IMR-90 (cell line): ENCODE measurements at regions not wholly inside any gene's neighbourhood (a gene's known extent, or its start where the extent isn't known, plus 50 kb on each side); places are given as distances from the start of the nearest gene placed in this dataset.
"Not testable (repeated sequence)": the region's sequence is repeated elsewhere in the genome, so short reads cannot be mapped to it uniquely, and the experiment has no call there.

Experiments
- ATAC-seq: fragments of 200-7000 bp; cut with Tn5 transposase; 2 replicates; pipeline ENCODE4 v1.9.1; 2020; ENCODE audit warnings: low read depth, mild to moderate bottlenecking, moderate library complexity
- BruUV-seq: library from RNA; stranded (reverse); fragments of 400-500 nt; replicated peaks from 2 replicates; lab custom pipeline; 2021; lab: Mats Ljungman, UMichigan
- CTCF ChIA-PET: fragments of 300-600 bp; formaldehyde crosslinking; extraction: SDS; loops from one replicate; lab custom pipeline; 2021; ENCODE audit warnings: antibody characterized with exemption; lab: Yijun Ruan, JAX
- POLR2A ChIA-PET: fragments of 300-600 bp; sonication (Branson Sonifier 250); formaldehyde crosslinking; loops from one replicate; lab custom pipeline; 2022; ENCODE audit warnings: antibody characterized with exemption; ENCODE audit not compliant: unreplicated experiment; lab: Charles Lee
- DNase-seq: peaks from one replicate; pipeline ENCODE4 v3.0.0; 2013
- H2AFZ ChIP-seq: replicated peaks from 2 replicates; pipeline ENCODE3; 2013; ENCODE audit warnings: low read length, mild to moderate bottlenecking; ENCODE audit not compliant: poor library complexity
- H2AK5ac ChIP-seq: 2 replicates; pipeline ENCODE4 v1.6.1; 2013; ENCODE audit warnings: low read depth, low read length, inconsistent platforms
- H2AK9ac ChIP-seq: replicated peaks from 2 replicates; pipeline ENCODE3; 2013; ENCODE audit warnings: mild to moderate bottlenecking, low read depth, low read length, moderate library complexity; ENCODE audit not compliant: poor library complexity
- H2BK120ac ChIP-seq: 2 replicates; pipeline ENCODE4 v1.6.1; 2013; ENCODE audit warnings: low read depth, low read length, inconsistent platforms
- H2BK15ac ChIP-seq: 3 replicates; pipeline ENCODE4 v1.6.1; 2013; ENCODE audit warnings: low read depth, low read length, inconsistent platforms
- H2BK20ac ChIP-seq: 2 replicates; pipeline ENCODE4 v1.6.1; 2013; ENCODE audit warnings: low read depth, mild to moderate bottlenecking, inconsistent platforms, low read length, moderate library complexity
- H2BK5ac ChIP-seq: 2 replicates; pipeline ENCODE4 v1.6.1; 2013; ENCODE audit warnings: mild to moderate bottlenecking, low read depth, low read length, inconsistent platforms; ENCODE audit not compliant: poor library complexity, severe bottlenecking
- H3K14ac ChIP-seq: replicated peaks from 2 replicates; pipeline ENCODE4 v1.6.1; 2013; ENCODE audit warnings: low read depth, low read length, inconsistent platforms
- H3K18ac ChIP-seq: 2 replicates; pipeline ENCODE4 v1.6.1; 2013; ENCODE audit warnings: low read depth, low read length, control low read depth
- H3K23ac ChIP-seq: 2 replicates; pipeline ENCODE4 v1.6.1; 2013; ENCODE audit warnings: low read depth, low read length, inconsistent platforms
- H3K27ac ChIP-seq: 2 replicates; pipeline ENCODE4 v1.5.1; 2013; ENCODE audit warnings: mild to moderate bottlenecking, control low read depth, low read length; ENCODE audit not compliant: insufficient read depth
- H3K27me3 ChIP-seq: 2 replicates; pipeline ENCODE4 v1.6.1; 2013; ENCODE audit warnings: low read length; ENCODE audit not compliant: control insufficient read depth, insufficient read depth
- H3K36me3 ChIP-seq: 2 replicates; pipeline ENCODE4 v1.6.1; 2013; ENCODE audit warnings: low read length, mixed read lengths; ENCODE audit not compliant: control insufficient read depth, insufficient read depth
- H3K4ac ChIP-seq: 2 replicates; pipeline ENCODE4 v1.6.1; 2013; ENCODE audit warnings: low read depth, low read length, inconsistent platforms
- H3K4me1 ChIP-seq: 2 replicates; pipeline ENCODE4 v1.6.1; 2013; ENCODE audit warnings: low read length, mixed read lengths; ENCODE audit not compliant: control insufficient read depth, insufficient read depth
- H3K4me2 ChIP-seq: 2 replicates; pipeline ENCODE4 v1.6.1; 2013; ENCODE audit warnings: low read depth, mild to moderate bottlenecking, control low read depth, low read length, moderate library complexity
- H3K4me3 ChIP-seq: 2 replicates; pipeline ENCODE4 v1.5.1; 2013; ENCODE audit warnings: low read depth, mild to moderate bottlenecking, control low read depth, low read length, moderate library complexity; ENCODE audit not compliant: insufficient read depth
- H3K56ac ChIP-seq: 2 replicates; pipeline ENCODE4 v1.6.1; 2013; ENCODE audit warnings: low read length, inconsistent platforms; ENCODE audit not compliant: insufficient read depth; ENCODE audit errors: extremely low read depth
- H3K79me1 ChIP-seq, 2 experiments: 2 replicates each; pipeline ENCODE4 v1.6.1; 2013; ENCODE audit warnings: low read length in 2 of 2, inconsistent platforms in 1 of 2, low read depth in 1 of 2
- H3K9ac ChIP-seq: 2 replicates; pipeline ENCODE4 v1.6.1; 2013; ENCODE audit warnings: low read depth, low read length, control low read depth
- H3K9me1 ChIP-seq: 2 replicates; pipeline ENCODE4 v1.6.1; 2013; ENCODE audit warnings: low read length, inconsistent platforms; ENCODE audit not compliant: insufficient read depth
- H3K9me3 ChIP-seq: 2 replicates; pipeline ENCODE4 v1.6.1; 2013; ENCODE audit warnings: low read length; ENCODE audit not compliant: control insufficient read depth, insufficient read depth
- H4K20me1 ChIP-seq: 2 replicates; pipeline ENCODE4 v1.6.1; 2013; ENCODE audit warnings: low read length, inconsistent platforms; ENCODE audit not compliant: insufficient read depth
- H4K5ac ChIP-seq: 2 replicates; pipeline ENCODE4 v1.6.1; 2013; ENCODE audit warnings: mild to moderate bottlenecking, low read depth, low read length, control low read depth
- H4K8ac ChIP-seq, 2 experiments: 2 replicates each; pipeline ENCODE4 v1.6.1; 2013; ENCODE audit warnings: low read depth in 2 of 2, low read length in 2 of 2, control low read depth in 1 of 2, inconsistent platforms in 1 of 2
- H4K91ac ChIP-seq: 2 replicates; pipeline ENCODE4 v1.6.1; 2013; ENCODE audit warnings: low read depth, low read length, inconsistent platforms; ENCODE audit not compliant: insufficient read depth
- WGBS, 2 experiments: methylation state at CpG; one replicate each; pipeline versions ENCODE4 v1.1.5 to v1.1.7; 2013; ENCODE audit warnings: missing lambda C conversion rate in 2 of 2; ENCODE audit not compliant: insufficient read length in 1 of 2; ENCODE audit errors: extremely low coverage in 2 of 2; 5-methylcytosine and 5-hydroxymethylcytosine counted together
- dilution Hi-C: fragments of 300-500 bp; cut with HindIII; formaldehyde crosslinking; loops from one replicate; pipeline ENCODE4 v1.14.3; 2018; ENCODE audit warnings: low sequenced_read_pairs; ENCODE audit not compliant: unreplicated experiment
- in situ Hi-C: fragments of 300-500 bp; cut with MboI; formaldehyde crosslinking; loops from 3 replicates; pipeline ENCODE4 v1.14.3; 2019; ENCODE audit warnings: low sequenced_read_pairs, inconsistent platforms, mixed read lengths
- intact Hi-C: fragments of 100-400 bp; cut with micrococcal nuclease; formaldehyde crosslinking; loops from 2 replicates; pipeline ENCODE4 v1.10.0; 2022

DNA sequence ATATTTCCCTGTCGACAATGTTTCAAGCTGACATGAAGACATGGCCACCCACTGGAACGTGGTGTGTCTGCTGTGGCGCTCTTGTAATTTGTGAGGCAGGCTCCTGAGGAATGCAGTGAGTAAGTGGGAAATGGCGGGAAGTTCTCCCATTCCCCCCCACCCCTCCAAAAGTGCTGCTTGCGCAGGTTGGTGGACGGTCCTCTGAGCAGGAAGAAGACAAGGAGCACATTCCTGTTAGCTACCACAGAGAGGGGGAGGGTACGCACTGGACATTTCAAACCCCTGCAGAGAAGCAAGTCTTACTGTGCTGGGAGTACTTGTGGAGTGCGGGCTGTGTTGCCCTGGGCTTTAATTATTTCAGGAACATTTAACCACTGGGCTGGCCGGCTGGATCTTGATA lies 92.9 kb downstream of the DEFB131A start:
- WGBS, 2 experiments: no CpG with 5 or more reads among the region's 9 CpGs
- H2AFZ ChIP-seq, H3K9me3 ChIP-seq, H4K91ac ChIP-seq, H3K36me3 ChIP-seq, H4K8ac ChIP-seq, BruUV-seq, H3K79me1 ChIP-seq, CTCF ChIA-PET, H3K4me3 ChIP-seq, in situ Hi-C loops, POLR2A ChIA-PET, H3K4me2 ChIP-seq, H3K27me3 ChIP-seq, H3K9me1 ChIP-seq, DNase-seq, H3K4ac ChIP-seq, ATAC-seq, H2AK5ac ChIP-seq, dilution Hi-C loops, intact Hi-C loops, H3K27ac ChIP-seq, H2BK20ac ChIP-seq, H2BK5ac ChIP-seq, H3K4me1 ChIP-seq, H3K9ac ChIP-seq, H3K56ac ChIP-seq, H2BK15ac ChIP-seq, H4K20me1 ChIP-seq, H2AK9ac ChIP-seq, H3K23ac ChIP-seq, H3K14ac ChIP-seq, H2BK120ac ChIP-seq, H3K18ac ChIP-seq, H4K5ac ChIP-seq: not testable (repeated sequence)

DNA sequence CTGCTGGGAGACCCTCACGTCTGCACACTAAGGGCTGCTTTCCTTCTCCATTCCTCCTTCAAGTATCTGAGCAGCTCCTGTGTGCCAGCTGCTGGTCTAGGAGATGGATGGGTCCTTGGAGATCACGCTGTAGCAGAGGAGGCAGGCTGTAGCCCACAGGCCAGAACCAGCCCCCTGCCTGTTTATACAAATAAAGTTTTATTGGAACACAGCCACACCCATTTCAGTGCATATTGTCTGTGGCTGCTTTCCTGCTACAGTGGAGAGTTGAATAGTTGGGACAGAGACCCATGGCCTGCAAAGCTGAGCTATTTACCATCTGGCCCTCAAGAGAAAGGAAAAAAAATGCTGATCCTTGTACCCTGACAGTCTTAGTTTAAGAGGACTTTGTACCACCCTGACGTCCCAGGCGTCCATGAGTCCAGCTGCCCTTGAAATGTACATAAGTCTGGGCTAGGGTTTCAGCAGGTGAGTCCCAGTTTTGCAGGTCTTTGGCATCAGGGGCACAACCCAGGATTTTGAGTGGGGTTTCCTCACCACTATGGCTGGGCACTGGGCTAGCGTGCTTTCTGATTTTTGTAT lies 95.8 kb downstream of the DEFB131A start:
- not testable (repeated sequence) for H3K4me1 ChIP-seq, ATAC-seq

More for the DNA sequence above, 95.8 kb downstream of the DEFB131A start:
- H4K20me1 ChIP-seq, H3K14ac ChIP-seq, H2BK5ac ChIP-seq, POLR2A ChIA-PET, H3K27me3 ChIP-seq, H3K27ac ChIP-seq, H2BK120ac ChIP-seq, in situ Hi-C loops, H3K56ac ChIP-seq, H3K4ac ChIP-seq, H3K23ac ChIP-seq, H2AFZ ChIP-seq, H3K9ac ChIP-seq, H3K9me3 ChIP-seq, H3K4me2 ChIP-seq, CTCF ChIA-PET, H3K79me1 ChIP-seq, H2AK9ac ChIP-seq, intact Hi-C loops, BruUV-seq, H3K18ac ChIP-seq, H3K4me3 ChIP-seq, H2BK20ac ChIP-seq, H4K91ac ChIP-seq, dilution Hi-C loops, DNase-seq, H4K5ac ChIP-seq, H4K8ac ChIP-seq, H2AK5ac ChIP-seq, H2BK15ac ChIP-seq, H3K9me1 ChIP-seq, H3K36me3 ChIP-seq: not testable (repeated sequence)
- WGBS, 2 experiments: no CpG with 5 or more reads among the region's 5 CpGs
